Natural killer cell (primary cell): ENCODE measurements at regions not wholly inside any gene's neighbourhood (a gene's known extent, or its start where the extent isn't known, plus 50 kb on each side); places are given as distances from the start of the nearest gene placed in this dataset.
A peak's percentile ranks its signal among the peaks of the same experiment; 100 is the strongest.

Experiments
- ATAC-seq, 3 donors: fragments of 150-1000 bp in 2 of 3; fragments of 200-7000 bp in 1 of 3; cut with Tn5 transposase; 1 replicate in 1 of 3; 2 replicates in 2 of 3; pipeline ENCODE4 v1.10.0; 2021; ENCODE audit warnings: mild to moderate bottlenecking in 2 of 3, moderate library complexity in 2 of 3
- DNase-seq, 2 donors: peaks; one replicate each; pipeline versions ENCODE4 v3.0.0 to v3.0.0-alpha.2; 2013 to 2021; ENCODE audit warnings: mixed read lengths in 1 of 2
- H3K27ac ChIP-seq: one replicate; pipeline ENCODE4 v1.5.1; 2013; ENCODE audit warnings: mild to moderate bottlenecking, low read length
- H3K27me3 ChIP-seq: one replicate; pipeline ENCODE4 v1.6.1; 2013; ENCODE audit warnings: low read length; ENCODE audit not compliant: control insufficient read depth, insufficient read depth
- H3K36me3 ChIP-seq: one replicate; pipeline ENCODE4 v1.6.1; 2013; ENCODE audit warnings: low read length; ENCODE audit not compliant: control insufficient read depth, insufficient read depth
- H3K4me1 ChIP-seq: one replicate; pipeline ENCODE4 v1.6.1; 2013; ENCODE audit warnings: low read length; ENCODE audit not compliant: control insufficient read depth, insufficient read depth
- H3K4me3 ChIP-seq: one replicate; pipeline ENCODE4 v1.5.1; 2013; ENCODE audit warnings: low read length
- H3K9me3 ChIP-seq: one replicate; pipeline ENCODE4 v1.6.1; 2013; ENCODE audit warnings: low read length; ENCODE audit not compliant: control insufficient read depth, insufficient read depth
- H3K27ac Mint-ChIP-seq, 2 donors: one replicate each; pipeline ENCODE4 v1.8.0; 2022; ENCODE audit warnings: mild to moderate bottlenecking in 2 of 2, mixed read lengths in 2 of 2, moderate library complexity in 1 of 2
- H3K27me3 Mint-ChIP-seq, 2 donors: one replicate each; pipeline ENCODE4 v1.8.0; 2022; ENCODE audit warnings: low read depth in 2 of 2, mixed read lengths in 2 of 2
- H3K36me3 Mint-ChIP-seq: one replicate; pipeline ENCODE4 v1.8.0; 2022; ENCODE audit warnings: mixed read lengths
- H3K4me1 Mint-ChIP-seq, 2 donors: one replicate each; pipeline ENCODE4 v1.8.0; 2022; ENCODE audit warnings: mixed read lengths in 2 of 2
- H3K4me3 Mint-ChIP-seq: one replicate; pipeline ENCODE4 v1.8.0; 2022; ENCODE audit warnings: mild to moderate bottlenecking, moderate library complexity, mixed read lengths
- H3K9me3 Mint-ChIP-seq, 2 donors: one replicate each; pipeline ENCODE4 v1.8.0; 2022; ENCODE audit warnings: mixed read lengths in 2 of 2
- WGBS: methylation state at CpG from one replicate; pipeline ENCODE4 v1.1.7; 2013; ENCODE audit warnings: missing lambda C conversion rate; ENCODE audit not compliant: insufficient coverage; 5-methylcytosine and 5-hydroxymethylcytosine counted together
- intact Hi-C: fragments of 100-400 bp; cut with micrococcal nuclease; formaldehyde crosslinking; loops from one replicate; pipeline ENCODE4 v1.14.2; 2022
- TF ChIP-seq, protein P1 (sequence below): fragments of 200-600 bp; IDR thresholded peaks from one replicate; pipeline ENCODE4 v1.8.0; 2022; ENCODE audit warnings: antibody characterized with exemption

DNA sequence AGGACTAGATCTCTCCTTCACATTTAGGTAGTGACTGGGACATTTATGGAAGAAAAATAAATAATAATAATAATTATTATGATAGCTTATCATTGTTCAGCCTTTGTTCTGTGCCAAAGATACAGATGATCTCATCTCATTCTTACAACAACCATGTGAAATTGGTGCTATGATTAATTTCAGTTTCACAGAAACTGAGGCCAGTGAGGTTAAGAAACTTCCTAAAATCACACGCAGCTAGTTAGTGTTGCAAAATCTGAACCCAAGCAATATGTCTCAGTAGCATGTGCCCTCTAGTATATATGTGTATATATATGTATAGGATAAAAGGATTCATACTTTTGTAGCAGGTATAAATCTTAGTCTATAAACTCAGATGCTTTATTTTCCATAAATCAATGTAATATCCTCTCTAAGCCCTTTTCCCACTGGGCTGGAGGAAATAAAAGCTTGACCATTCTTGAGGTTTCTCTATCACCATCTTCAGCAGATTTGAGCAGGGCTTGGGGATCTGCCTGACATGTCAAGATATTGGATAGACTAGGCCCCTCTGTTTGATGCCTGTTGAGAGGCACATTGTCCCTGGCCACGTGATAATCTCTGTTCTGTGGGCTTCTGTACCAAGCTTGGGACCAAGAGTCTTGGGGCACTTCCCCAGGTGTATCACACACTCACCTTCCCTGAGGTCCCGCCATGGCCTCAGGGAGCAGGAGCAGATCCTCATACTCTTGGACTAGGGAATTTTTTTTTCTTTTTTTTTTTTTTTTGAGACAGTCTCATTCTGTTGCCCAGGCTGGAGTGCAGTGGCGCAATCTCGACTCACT, 172.6 kb upstream of the NRP1 start:
- H3K27ac Mint-ChIP-seq, result no peak overlapping the region
- H3K27ac ChIP-seq, result peak overlapping the region; percentile 38
- H3K36me3 ChIP-seq, result no peaks in the 10 kb centered on the region
- peaks cover 11 to 33% of the 10 kb centered on the region in 2 donors for H3K27me3 Mint-ChIP-seq
- no peak overlapping the region for H3K4me3 Mint-ChIP-seq
- no peaks in the 10 kb centered on the region for H3K36me3 Mint-ChIP-seq
- TF ChIP-seq, protein P1, sequence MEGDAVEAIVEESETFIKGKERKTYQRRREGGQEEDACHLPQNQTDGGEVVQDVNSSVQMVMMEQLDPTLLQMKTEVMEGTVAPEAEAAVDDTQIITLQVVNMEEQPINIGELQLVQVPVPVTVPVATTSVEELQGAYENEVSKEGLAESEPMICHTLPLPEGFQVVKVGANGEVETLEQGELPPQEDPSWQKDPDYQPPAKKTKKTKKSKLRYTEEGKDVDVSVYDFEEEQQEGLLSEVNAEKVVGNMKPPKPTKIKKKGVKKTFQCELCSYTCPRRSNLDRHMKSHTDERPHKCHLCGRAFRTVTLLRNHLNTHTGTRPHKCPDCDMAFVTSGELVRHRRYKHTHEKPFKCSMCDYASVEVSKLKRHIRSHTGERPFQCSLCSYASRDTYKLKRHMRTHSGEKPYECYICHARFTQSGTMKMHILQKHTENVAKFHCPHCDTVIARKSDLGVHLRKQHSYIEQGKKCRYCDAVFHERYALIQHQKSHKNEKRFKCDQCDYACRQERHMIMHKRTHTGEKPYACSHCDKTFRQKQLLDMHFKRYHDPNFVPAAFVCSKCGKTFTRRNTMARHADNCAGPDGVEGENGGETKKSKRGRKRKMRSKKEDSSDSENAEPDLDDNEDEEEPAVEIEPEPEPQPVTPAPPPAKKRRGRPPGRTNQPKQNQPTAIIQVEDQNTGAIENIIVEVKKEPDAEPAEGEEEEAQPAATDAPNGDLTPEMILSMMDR, result no peak
- no peak for ATAC-seq
- H3K9me3 ChIP-seq, result no peaks in the 10 kb centered on the region
- peaks cover 4% of the 10 kb centered on the region for H3K4me1 ChIP-seq
- H3K27me3 ChIP-seq, result peaks cover 5% of the 10 kb centered on the region
- no peaks in the 10 kb centered on the region for H3K9me3 Mint-ChIP-seq
- no peak for DNase-seq
- peaks cover 0 to 7% of the 10 kb centered on the region in 2 donors for H3K4me1 Mint-ChIP-seq
- H3K4me3 ChIP-seq, result no peak overlapping the region
- intact Hi-C loops, result no loop called here
- 75% methylated on average over 3 of the region's 5 CpGs for WGBS

- Mint-ChIP-seq H3K36me3 (no peaks in the 10 kb centered on the region), H3K27ac (no peak overlapping the region), H3K4me1 (peaks cover 0 to 7% of the 10 kb centered on the region in 2 donors), H3K4me3 (no peak overlapping the region), H3K9me3 (no peaks in the 10 kb centered on the region), H3K27me3 (peaks cover 11 to 33% of the 10 kb centered on the region in 2 donors)
- no peak for DNase-seq
- TF ChIP-seq, protein P1, result no peak
- H3K4me3 ChIP-seq, result no peak overlapping the region
- intact Hi-C loops, result no loop called here
- no peak overlapping the region for H3K27ac ChIP-seq
- no peak for ATAC-seq
- H3K4me1 ChIP-seq, result peaks cover 4% of the 10 kb centered on the region
- no CpG with 5 or more reads among the region's 2 CpGs for WGBS
- H3K9me3 ChIP-seq, result no peaks in the 10 kb centered on the region
- no peaks in the 10 kb centered on the region for H3K36me3 ChIP-seq
- H3K27me3 ChIP-seq, result peaks cover 5% of the 10 kb centered on the region
These were observed 171.9 kb upstream of the NRP1 start for GRCh38 chr10:33506391-33506790.

DNA sequence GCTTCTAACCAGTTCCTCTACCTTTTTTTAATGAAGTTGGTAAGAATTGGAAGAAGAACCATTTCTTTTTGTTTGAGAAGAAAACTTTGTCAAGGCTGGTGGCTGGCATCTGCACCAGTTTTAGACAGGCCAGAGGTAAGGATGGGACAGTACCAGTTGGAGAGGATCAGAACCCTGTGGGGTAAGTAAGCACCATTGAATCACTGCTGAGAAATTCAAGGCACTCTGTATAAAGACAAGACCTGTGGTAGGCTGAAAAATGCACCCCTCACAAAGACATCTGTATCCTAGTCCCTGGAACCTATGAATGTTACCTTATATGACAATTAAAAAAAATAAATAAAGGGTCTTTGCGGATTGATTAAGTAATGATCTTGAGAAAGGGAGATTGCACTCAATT, 166.7 kb upstream of the NRP1 start:
- Mint-ChIP-seq H3K4me3 (no peak overlapping the region), H3K27me3 (peaks cover 10 to 59% of the 10 kb centered on the region in 2 donors), H3K9me3 (no peaks in the 10 kb centered on the region), H3K4me1 (no peaks in the 10 kb centered on the region), H3K27ac (no peak overlapping the region), H3K36me3 (no peaks in the 10 kb centered on the region)
- ATAC-seq, result no peak
- Histone ChIP-seq H3K27me3 (peaks cover 5% of the 10 kb centered on the region), H3K4me1 (no peaks in the 10 kb centered on the region), H3K4me3 (no peak overlapping the region), H3K9me3 (no peaks in the 10 kb centered on the region), H3K36me3 (no peaks in the 10 kb centered on the region), H3K27ac (no peak overlapping the region)
- TF ChIP-seq, protein P1, result no peak
- no peak for DNase-seq
- no CpG with 5 or more reads among the region's 1 CpG for WGBS
- intact Hi-C loops, result no loop called here
